Tibial artery (tissue), 4 donors: ENCODE measurements at regions not wholly inside any gene's neighbourhood (a gene's known extent, or its start where the extent isn't known, plus 50 kb on each side); places are given as distances from the start of the nearest gene placed in this dataset.

Experiments
- DNase-seq, 2 donors: peaks; one replicate each; pipeline ENCODE4 v3.0.0-alpha.2; 2019
- H3K27ac ChIP-seq, 2 donors: fragments of 200-600 bp; sonication (generic) in 1 of 2; 1 replicate in 1 of 2; 2 replicates in 1 of 2; pipeline ENCODE4 v1.5.1; 2018 to 2019; ENCODE audit warnings: mild to moderate bottlenecking in 1 of 2
- H3K27me3 ChIP-seq, 2 donors: fragments of 200-600 bp; sonication (generic) in 1 of 2; one replicate each; pipeline versions ENCODE4 v1.5.1 to v1.6.0; 2016 to 2019
- H3K36me3 ChIP-seq, 3 donors: fragments of 200-600 bp; sonication (generic) in 2 of 3; one replicate each; pipeline ENCODE4 v1.5.1; 2016 to 2019; ENCODE audit warnings: mild to moderate bottlenecking in 2 of 3
- H3K4me1 ChIP-seq, 4 donors: fragments of 200-600 bp; sonication (generic) in 2 of 4; 1 replicate in 3 of 4; 2 replicates in 1 of 4; pipeline ENCODE4 v1.5.1; 2016 to 2019
- H3K4me3 ChIP-seq, 2 donors: fragments of 200-600 bp; sonication (generic) in 1 of 2; 1 replicate in 1 of 2; 2 replicates in 1 of 2; pipeline ENCODE4 v1.5.1; 2018 to 2019; ENCODE audit warnings: mild to moderate bottlenecking in 2 of 2
- H3K9me3 ChIP-seq, 3 donors: fragments of 200-600 bp; sonication (generic) in 1 of 3; one replicate each; pipeline ENCODE4 v1.5.1; 2016 to 2019
- CTCF ChIP-seq, 2 experiments: fragments of 200-600 bp in 1 of 2; fragments of 450-650 bp in 1 of 2; IDR thresholded peaks; one replicate each; pipeline ENCODE4 v1.5.1; 2017 to 2019; ENCODE audit warnings: antibody characterized with exemption in 2 of 2, mild to moderate bottlenecking in 1 of 2, moderate library complexity in 1 of 2
- intact Hi-C: fragments of 100-400 bp; cut with DNase I; formaldehyde crosslinking; loops from one replicate; pipeline ENCODE4 v1.15.0; 2023; ENCODE audit warnings: low total_unique reads

- Histone ChIP-seq H3K4me3 (no peak overlapping the region), H3K9me3 (no peaks in the 10 kb centered on the region), H3K36me3 (no peaks in the 10 kb centered on the region), H3K27me3 (no peaks in the 10 kb centered on the region), H3K4me1 (no peaks in the 10 kb centered on the region), H3K27ac (no peak overlapping the region)
- DNase-seq: no peak
- intact Hi-C loops: no loop called here
- no peak for TF ChIP-seq CTCF (IDR thresholded peaks at IDR 0.05)
Measured at GRCh38 chr3:181782306-181782954, 70.7 kb downstream of the SOX2 start.

GRCh38 chr3:181790561-181790960 is 78.8 kb downstream of the SOX2 start:
- Histone ChIP-seq H3K27ac (peak overlapping the region in 1 of 2 donors; percentile 20), H3K9me3 (no peaks in the 10 kb centered on the region), H3K36me3 (no peaks in the 10 kb centered on the region), H3K4me3 (no peak overlapping the region), H3K27me3 (no peaks in the 10 kb centered on the region), H3K4me1 (peaks cover 0 to 22% (median 4%) of the 10 kb centered on the region in 4 donors)
- TF ChIP-seq CTCF (IDR thresholded peaks at IDR 0.05): no peak
- DNase-seq: no peak
- intact Hi-C loops: no loop called here

- Histone ChIP-seq H3K36me3 (no peaks in the 10 kb centered on the region), H3K27me3 (no peaks in the 10 kb centered on the region), H3K27ac (peak overlapping the region in 1 of 2 donors; percentile 20), H3K4me3 (no peak overlapping the region), H3K9me3 (no peaks in the 10 kb centered on the region), H3K4me1 (peaks cover 0 to 22% (median 4%) of the 10 kb centered on the region in 4 donors)
- no peak for TF ChIP-seq CTCF (IDR thresholded peaks at IDR 0.05)
- DNase-seq: no peak
- intact Hi-C loops: no loop called here
Measured at GRCh38 chr3:181791056-181791955, 79.6 kb downstream of the SOX2 start.

- intact Hi-C loops: no loop called here
- Histone ChIP-seq H3K36me3 (no peaks in the 10 kb centered on the region), H3K27ac (no peak overlapping the region), H3K4me1 (peaks cover 0 to 22% (median 4%) of the 10 kb centered on the region in 4 donors), H3K9me3 (no peaks in the 10 kb centered on the region), H3K27me3 (no peaks in the 10 kb centered on the region), H3K4me3 (no peak overlapping the region)
- TF ChIP-seq CTCF (IDR thresholded peaks at IDR 0.05): no peak
- no peak for DNase-seq
Measured at GRCh38 chr3:181793006-181793405, 81.3 kb downstream of the SOX2 start.

GRCh38 chr3:181794011-181794790 is 82.5 kb downstream of the SOX2 start:
- TF ChIP-seq CTCF (IDR thresholded peaks at IDR 0.05): no peak
- intact Hi-C loops: no loop called here

More at GRCh38 chr3:181794011-181794790, 82.5 kb downstream of the SOX2 start:
- Histone ChIP-seq H3K9me3 (no peaks in the 10 kb centered on the region), H3K36me3 (no peaks in the 10 kb centered on the region), H3K27ac (no peak overlapping the region), H3K27me3 (no peaks in the 10 kb centered on the region), H3K4me3 (no peak overlapping the region), H3K4me1 (peaks cover 0 to 22% (median 4%) of the 10 kb centered on the region in 4 donors)
- no peak for DNase-seq
